Loucy (cell line): ENCODE measurements at regions not wholly inside any gene's neighbourhood (a gene's known extent, or its start where the extent isn't known, plus 50 kb on each side); places are given as distances from the start of the nearest gene placed in this dataset.

ENCODE experiments used
- CTCF ChIP-seq: fragments of 200-600 bp; sonication (generic); conservative IDR thresholded peaks from 2 replicates; pipeline ENCODE4 v1.5.1; 2014; ENCODE audit warnings: mild to moderate bottlenecking, antibody characterized with exemption, low read length
- EZH2phosphoT487 ChIP-seq: fragments of 200-600 bp; IDR thresholded peaks from 2 replicates; pipeline ENCODE4 v1.6.1; 2018; ENCODE audit warnings: antibody characterized with exemption, mild to moderate bottlenecking, moderate library complexity, borderline replicate concordance

DNA sequence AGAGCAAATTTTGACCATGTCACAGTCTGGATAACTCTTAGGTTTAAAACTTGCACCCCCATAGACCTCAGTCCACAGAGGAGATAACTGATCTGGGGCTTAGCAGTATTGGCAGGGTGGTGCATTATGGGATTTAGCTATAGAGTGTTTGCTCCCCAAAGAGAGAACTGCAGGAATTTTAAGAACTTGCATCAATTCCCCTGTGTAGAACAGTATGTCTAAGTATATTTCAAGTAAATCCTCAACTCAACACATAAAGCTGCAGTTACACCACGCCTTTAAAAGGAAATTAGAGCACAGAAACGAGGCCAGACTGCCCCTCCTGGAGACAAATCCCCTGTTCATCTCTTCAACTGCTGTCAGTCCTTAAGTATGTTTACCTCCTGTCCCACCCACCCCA, 144.9 kb downstream of the TRMT11 start:
- TF ChIP-seq CTCF (no peak), EZH2phosphoT487 (no peak)
